Kidney (tissue), 13 donors: ENCODE measurements at regions not wholly inside any gene's neighbourhood (a gene's known extent, or its start where the extent isn't known, plus 50 kb on each side); places are given as distances from the start of the nearest gene placed in this dataset.
"Not testable (repeated sequence)": the region's sequence is repeated elsewhere in the genome, so short reads cannot be mapped to it uniquely, and the experiment has no call there.

ENCODE experiments used
- DNase-seq, 5 donors: peaks; one replicate each; pipeline ENCODE4 v3.0.0-alpha.2; 2013 to 2020
- FAIRE-seq: peaks from 2 replicates; lab custom pipeline; 2012; peaks lifted over from hg19 to GRCh38; lab: Jason Lieb, UNC
- H3K27ac ChIP-seq, 2 donors: one replicate each; pipeline ENCODE4 v1.7.0; 2013; ENCODE audit warnings: low read depth in 2 of 2, low read length in 2 of 2, inconsistent platforms in 1 of 2
- H3K27me3 ChIP-seq: one replicate; pipeline ENCODE4 v1.7.1; 2013; ENCODE audit warnings: low read length, inconsistent platforms; ENCODE audit not compliant: control insufficient read depth, insufficient read depth
- H3K36me3 ChIP-seq, 3 donors: one replicate each; pipeline versions ENCODE4 v1.7.0 to v1.7.1; 2013; ENCODE audit warnings: low read length in 3 of 3, control low read depth in 1 of 3, inconsistent platforms in 1 of 3; ENCODE audit not compliant: insufficient read depth in 3 of 3, control insufficient read depth in 2 of 3
- H3K4me1 ChIP-seq, 3 donors: one replicate each; pipeline versions ENCODE4 v1.7.0 to v1.7.1; 2013; ENCODE audit warnings: low read length in 3 of 3, inconsistent platforms in 1 of 3, low read depth in 1 of 3; ENCODE audit not compliant: control insufficient read depth in 2 of 3, insufficient read depth in 2 of 3
- H3K4me3 ChIP-seq, 3 donors: one replicate each; pipeline versions ENCODE4 v1.7.0 to v1.8.1; 2013; ENCODE audit warnings: low read length in 3 of 3, control low read depth in 1 of 3, inconsistent platforms in 1 of 3
- H3K9ac ChIP-seq, 3 donors: one replicate each; pipeline versions ENCODE4 v1.7.0 to v1.7.1; 2013; ENCODE audit warnings: low read length in 3 of 3, control low read depth in 1 of 3, inconsistent platforms in 1 of 3
- H3K9me3 ChIP-seq, 3 donors: one replicate each; pipeline versions ENCODE4 v1.7.0 to v1.7.1; 2013; ENCODE audit warnings: low read length in 3 of 3, control low read depth in 1 of 3, inconsistent platforms in 1 of 3; ENCODE audit not compliant: control insufficient read depth in 2 of 3, insufficient read depth in 1 of 3
- intact Hi-C: fragments of 100-400 bp; cut with DNase I; formaldehyde crosslinking; loops from one replicate; pipeline ENCODE4 v1.11.1; 2022
- TF ChIP-seq, protein P1 (sequence below): IDR thresholded peaks from 3 replicates; pipeline ENCODE4 v1.5.1; 2012; ENCODE audit warnings: mild to moderate bottlenecking, moderate library complexity, borderline replicate concordance; ENCODE audit not compliant: insufficient read depth; ENCODE audit errors: extremely low read depth
- donor health status: control.
- donor health status: control.
- donor health status: control.
- donor health status: control.
- donor health status: control.
- donor health status: DM: yes; HTN: yes; CAD: no.
- donor health status: Normal renal cell carcinoma (clear cell type).

DNA sequence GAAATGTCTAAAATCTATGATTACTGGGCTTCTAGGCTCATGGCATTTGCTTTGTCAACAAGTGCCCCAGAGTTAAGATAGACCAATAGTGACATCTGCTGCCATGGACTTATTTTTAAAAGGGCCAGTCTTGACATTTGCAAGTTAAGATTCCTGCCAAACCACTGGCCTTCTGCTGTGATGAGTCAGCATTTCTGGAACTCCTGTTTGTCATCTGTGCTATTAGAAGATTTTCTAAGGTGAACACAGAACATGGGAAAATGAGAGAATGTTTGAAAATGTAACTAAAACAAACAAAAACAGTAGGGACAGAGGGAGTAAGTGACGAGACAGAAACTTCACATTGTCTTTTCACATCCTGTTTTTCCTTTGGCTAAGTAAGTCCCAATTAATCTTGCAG is 93.7 kb upstream of the WDR75 start:
- no peak overlapping the region for H3K9ac ChIP-seq
- H3K4me1 ChIP-seq = no peaks in the 10 kb centered on the region
- H3K4me3 ChIP-seq = no peak overlapping the region
- peak in 1 of 5 donors; percentile 58 for DNase-seq
- no peak overlapping the region for H3K27ac ChIP-seq
- H3K36me3 ChIP-seq = no peaks in the 10 kb centered on the region
- intact Hi-C loops = no loop called here
- no peaks in the 10 kb centered on the region for H3K27me3 ChIP-seq
- TF ChIP-seq, protein P1, sequence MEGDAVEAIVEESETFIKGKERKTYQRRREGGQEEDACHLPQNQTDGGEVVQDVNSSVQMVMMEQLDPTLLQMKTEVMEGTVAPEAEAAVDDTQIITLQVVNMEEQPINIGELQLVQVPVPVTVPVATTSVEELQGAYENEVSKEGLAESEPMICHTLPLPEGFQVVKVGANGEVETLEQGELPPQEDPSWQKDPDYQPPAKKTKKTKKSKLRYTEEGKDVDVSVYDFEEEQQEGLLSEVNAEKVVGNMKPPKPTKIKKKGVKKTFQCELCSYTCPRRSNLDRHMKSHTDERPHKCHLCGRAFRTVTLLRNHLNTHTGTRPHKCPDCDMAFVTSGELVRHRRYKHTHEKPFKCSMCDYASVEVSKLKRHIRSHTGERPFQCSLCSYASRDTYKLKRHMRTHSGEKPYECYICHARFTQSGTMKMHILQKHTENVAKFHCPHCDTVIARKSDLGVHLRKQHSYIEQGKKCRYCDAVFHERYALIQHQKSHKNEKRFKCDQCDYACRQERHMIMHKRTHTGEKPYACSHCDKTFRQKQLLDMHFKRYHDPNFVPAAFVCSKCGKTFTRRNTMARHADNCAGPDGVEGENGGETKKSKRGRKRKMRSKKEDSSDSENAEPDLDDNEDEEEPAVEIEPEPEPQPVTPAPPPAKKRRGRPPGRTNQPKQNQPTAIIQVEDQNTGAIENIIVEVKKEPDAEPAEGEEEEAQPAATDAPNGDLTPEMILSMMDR = no peak
- peak; percentile 55 for FAIRE-seq
- peaks cover 0 to 4% (median 0%) of the 10 kb centered on the region in 3 donors for H3K9me3 ChIP-seq

DNA sequence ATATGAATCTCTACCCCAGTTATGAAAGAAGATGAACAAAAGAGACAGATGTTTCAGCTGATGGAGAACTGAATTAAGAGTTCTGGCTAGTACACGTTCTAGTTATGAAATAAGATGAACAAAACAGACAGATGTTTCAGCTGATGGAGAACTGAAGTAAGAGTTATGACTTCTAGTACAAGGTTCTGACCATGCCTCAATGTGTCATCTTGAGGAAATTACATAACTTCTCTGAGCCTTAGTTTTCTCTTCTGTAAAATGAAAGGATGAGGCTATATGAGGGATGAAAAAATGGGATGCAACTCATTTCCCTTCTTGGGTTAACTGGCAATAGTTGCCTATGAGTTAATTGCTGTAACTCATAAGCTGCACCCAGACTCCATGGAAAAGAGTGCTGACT is 92.9 kb upstream of the WDR75 start:
- no peak for FAIRE-seq
- no peak overlapping the region for H3K4me3 ChIP-seq

DNA sequence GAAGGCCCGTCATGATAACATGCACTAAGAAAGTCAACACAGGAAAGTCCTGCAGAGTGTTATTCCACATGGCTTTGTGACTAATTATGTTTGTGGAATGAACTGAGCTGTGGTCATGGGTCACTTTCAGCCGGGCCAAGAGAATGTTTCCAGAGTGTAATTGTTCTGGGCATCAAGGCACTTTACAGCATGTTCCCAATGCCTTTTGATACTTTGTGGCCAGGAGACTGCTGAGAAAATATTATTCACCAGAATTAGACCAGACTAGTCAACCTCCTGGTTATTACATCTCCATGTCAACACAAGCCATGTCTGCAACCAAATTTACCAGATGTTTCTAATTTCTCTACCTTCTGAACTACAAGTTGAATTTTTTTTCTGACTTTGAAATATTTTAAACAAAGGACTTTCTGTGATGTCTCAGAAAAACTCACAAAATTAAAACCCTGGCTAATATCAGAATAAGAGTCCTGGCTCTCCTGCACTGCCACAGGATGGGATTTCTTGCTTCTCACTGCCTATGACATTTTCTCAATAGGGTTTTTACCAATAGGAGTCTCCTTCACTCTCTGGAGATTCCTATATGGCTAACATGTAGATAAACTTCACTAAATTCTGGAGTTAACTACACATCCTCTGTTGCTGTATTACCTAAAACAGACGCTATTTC is 90.6 kb upstream of the WDR75 start:
- H3K27me3 ChIP-seq = no peaks in the 10 kb centered on the region
- no peaks in the 10 kb centered on the region for H3K36me3 ChIP-seq
- FAIRE-seq = no peak
- no peak overlapping the region for H3K9ac ChIP-seq
- no peaks in the 10 kb centered on the region for H3K4me1 ChIP-seq
- H3K4me3 ChIP-seq = no peak overlapping the region
- DNase-seq = no peak
- intact Hi-C loops = no loop called here
- peaks cover 0 to 4% (median 0%) of the 10 kb centered on the region in 3 donors for H3K9me3 ChIP-seq
- TF ChIP-seq, protein P1 = no peak
- no peak overlapping the region for H3K27ac ChIP-seq

More for the DNA sequence above, 92.9 kb upstream of the WDR75 start:
- peaks cover 0 to 4% (median 0%) of the 10 kb centered on the region in 3 donors for H3K9me3 ChIP-seq
- TF ChIP-seq, protein P1 = no peak
- H3K27me3 ChIP-seq = no peaks in the 10 kb centered on the region
- DNase-seq = no peak
- H3K27ac ChIP-seq = no peak overlapping the region
- H3K4me1 ChIP-seq = no peaks in the 10 kb centered on the region
- H3K9ac ChIP-seq = no peak overlapping the region
- intact Hi-C loops = no loop called here
- no peaks in the 10 kb centered on the region for H3K36me3 ChIP-seq

- H3K36me3 ChIP-seq, FAIRE-seq, intact Hi-C loops: not testable (repeated sequence)
These were observed 89.3 kb upstream of the WDR75 start for GRCh38 chr2:189351933-189352332.

DNA sequence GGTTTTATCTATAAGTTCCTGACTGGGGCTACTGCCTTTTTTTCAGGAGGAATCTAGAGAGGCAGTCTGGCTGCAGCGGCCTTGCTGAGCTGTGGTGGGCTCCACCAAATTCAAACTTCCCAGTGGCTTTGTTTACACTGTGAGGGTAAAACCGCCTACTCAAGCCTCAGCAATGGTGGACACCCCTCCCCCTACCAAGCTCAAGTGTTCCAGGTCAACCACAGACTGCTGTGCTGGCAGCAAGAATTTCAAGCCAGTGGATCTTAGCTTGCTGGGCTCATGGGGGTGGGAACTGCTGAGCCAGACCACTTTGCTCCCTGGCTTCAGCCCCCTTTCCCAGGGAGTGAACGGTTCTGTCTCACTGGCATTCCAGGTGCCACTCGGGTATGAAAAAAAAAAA is 83.9 kb upstream of the WDR75 start:
- H3K27ac ChIP-seq, intact Hi-C loops, DNase-seq, H3K27me3 ChIP-seq, H3K4me3 ChIP-seq, FAIRE-seq, H3K9ac ChIP-seq, H3K36me3 ChIP-seq, H3K4me1 ChIP-seq, H3K9me3 ChIP-seq: not testable (repeated sequence)

More at GRCh38 chr2:189351933-189352332, 89.3 kb upstream of the WDR75 start:
- not testable (repeated sequence) for H3K27ac ChIP-seq, H3K9me3 ChIP-seq, DNase-seq, H3K4me3 ChIP-seq, H3K27me3 ChIP-seq, H3K4me1 ChIP-seq, H3K9ac ChIP-seq
